Ascending aorta (tissue), 2 donors: ENCODE measurements at regions not wholly inside any gene's neighbourhood (a gene's known extent, or its start where the extent isn't known, plus 50 kb on each side); places are given as distances from the start of the nearest gene placed in this dataset.

ENCODE experiments used
- DNase-seq, 2 donors: peaks; one replicate each; pipeline ENCODE4 v3.0.0-alpha.2; 2019; ENCODE audit warnings: low spot score in 2 of 2
- H3K27ac ChIP-seq, 2 donors: fragments of 200-600 bp; sonication (generic); one replicate each; pipeline ENCODE4 v1.5.1; 2016 to 2017; ENCODE audit warnings: mild to moderate bottlenecking in 1 of 2
- H3K27me3 ChIP-seq: fragments of 200-600 bp; sonication (generic); one replicate; pipeline ENCODE4 v1.5.1; 2017
- H3K36me3 ChIP-seq, 2 donors: fragments of 200-600 bp; sonication (generic); one replicate each; pipeline ENCODE4 v1.5.1; 2016
- H3K4me1 ChIP-seq, 2 donors: fragments of 200-600 bp; sonication (generic); one replicate each; pipeline ENCODE4 v1.5.1; 2016 to 2017; ENCODE audit warnings: mild to moderate bottlenecking in 1 of 2
- H3K4me3 ChIP-seq, 2 donors: fragments of 200-600 bp; sonication (generic); one replicate each; pipeline ENCODE4 v1.5.1; 2016 to 2017; ENCODE audit warnings: mild to moderate bottlenecking in 1 of 2
- H3K9me3 ChIP-seq, 2 donors: fragments of 200-600 bp; sonication (generic); one replicate each; pipeline ENCODE4 v1.5.1; 2016
- intact Hi-C: fragments of 100-400 bp; cut with DNase I; formaldehyde crosslinking; loops from one replicate; pipeline ENCODE4 v1.15.1; 2023
- TF ChIP-seq, protein P1 (sequence below), 3 experiments: fragments of 200-600 bp in 2 of 3; fragments of 450-650 bp in 1 of 3; sonication (generic) in 2 of 3; IDR thresholded peaks; one replicate each; pipeline ENCODE4 v1.5.1; 2016 to 2019; ENCODE audit warnings: antibody characterized with exemption in 3 of 3, mild to moderate bottlenecking in 1 of 3, moderate library complexity in 1 of 3

- no peak overlapping the region for H3K4me3 ChIP-seq
- TF ChIP-seq, protein P1, sequence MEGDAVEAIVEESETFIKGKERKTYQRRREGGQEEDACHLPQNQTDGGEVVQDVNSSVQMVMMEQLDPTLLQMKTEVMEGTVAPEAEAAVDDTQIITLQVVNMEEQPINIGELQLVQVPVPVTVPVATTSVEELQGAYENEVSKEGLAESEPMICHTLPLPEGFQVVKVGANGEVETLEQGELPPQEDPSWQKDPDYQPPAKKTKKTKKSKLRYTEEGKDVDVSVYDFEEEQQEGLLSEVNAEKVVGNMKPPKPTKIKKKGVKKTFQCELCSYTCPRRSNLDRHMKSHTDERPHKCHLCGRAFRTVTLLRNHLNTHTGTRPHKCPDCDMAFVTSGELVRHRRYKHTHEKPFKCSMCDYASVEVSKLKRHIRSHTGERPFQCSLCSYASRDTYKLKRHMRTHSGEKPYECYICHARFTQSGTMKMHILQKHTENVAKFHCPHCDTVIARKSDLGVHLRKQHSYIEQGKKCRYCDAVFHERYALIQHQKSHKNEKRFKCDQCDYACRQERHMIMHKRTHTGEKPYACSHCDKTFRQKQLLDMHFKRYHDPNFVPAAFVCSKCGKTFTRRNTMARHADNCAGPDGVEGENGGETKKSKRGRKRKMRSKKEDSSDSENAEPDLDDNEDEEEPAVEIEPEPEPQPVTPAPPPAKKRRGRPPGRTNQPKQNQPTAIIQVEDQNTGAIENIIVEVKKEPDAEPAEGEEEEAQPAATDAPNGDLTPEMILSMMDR (IDR thresholded peaks at IDR 0.05): no peak
- no peaks in the 10 kb centered on the region for H3K36me3 ChIP-seq
- DNase-seq: no peak
- no peaks in the 10 kb centered on the region for H3K27me3 ChIP-seq
- no peak overlapping the region for H3K27ac ChIP-seq
- no peaks in the 10 kb centered on the region for H3K4me1 ChIP-seq
- H3K9me3 ChIP-seq: no peaks in the 10 kb centered on the region
- intact Hi-C loops: no loop called here
These were observed 142.4 kb upstream of the GLRA2 start for GRCh38 chrX:14386981-14387380.

DNA sequence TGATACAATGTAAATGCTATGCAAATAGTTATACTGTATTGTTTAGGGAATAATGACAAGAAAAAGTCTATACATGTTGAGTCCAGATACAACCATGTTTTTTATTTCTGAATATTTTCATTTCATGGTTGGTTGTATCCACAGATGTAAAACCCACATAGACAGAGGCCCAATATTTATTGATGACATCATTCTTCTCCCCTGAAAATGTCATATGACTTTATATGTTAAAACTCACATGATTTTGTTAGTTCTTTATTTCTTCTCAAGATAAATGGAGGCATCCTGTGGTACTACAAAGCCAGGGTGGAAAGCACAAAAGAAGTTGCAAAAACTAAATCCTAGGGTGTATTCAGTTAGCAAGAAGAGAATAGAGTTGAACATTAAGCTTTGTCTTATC lies 149.3 kb upstream of the GLRA2 start:
- TF ChIP-seq, protein P1 (IDR thresholded peaks at IDR 0.05): no peak
- H3K36me3 ChIP-seq: no peaks in the 10 kb centered on the region

GRCh38 chrX:14377427-14377826 lies 151.9 kb upstream of the GLRA2 start:
- H3K27me3 ChIP-seq: no peaks in the 10 kb centered on the region
- no peaks in the 10 kb centered on the region for H3K36me3 ChIP-seq
- TF ChIP-seq, protein P1 (IDR thresholded peaks at IDR 0.05): no peak
- intact Hi-C loops: no loop called here
- H3K4me3 ChIP-seq: no peak overlapping the region
- H3K27ac ChIP-seq: no peak overlapping the region
- DNase-seq: no peak
- H3K9me3 ChIP-seq: no peaks in the 10 kb centered on the region
- no peaks in the 10 kb centered on the region for H3K4me1 ChIP-seq

More for the DNA sequence above, 149.3 kb upstream of the GLRA2 start:
- Histone ChIP-seq H3K27me3 (no peaks in the 10 kb centered on the region), H3K4me1 (no peaks in the 10 kb centered on the region), H3K9me3 (no peaks in the 10 kb centered on the region), H3K4me3 (no peak overlapping the region), H3K27ac (no peak overlapping the region)
- intact Hi-C loops: no loop called here
- no peak for DNase-seq

- H3K4me1 ChIP-seq: no peaks in the 10 kb centered on the region
- no peaks in the 10 kb centered on the region for H3K27me3 ChIP-seq
- no peaks in the 10 kb centered on the region for H3K36me3 ChIP-seq
- no peak overlapping the region for H3K27ac ChIP-seq
- H3K4me3 ChIP-seq: no peak overlapping the region
- intact Hi-C loops: no loop called here
- no peaks in the 10 kb centered on the region for H3K9me3 ChIP-seq
- TF ChIP-seq, protein P1 (IDR thresholded peaks at IDR 0.05): no peak
- no peak for DNase-seq
These were observed 165.6 kb upstream of the GLRA2 start for GRCh38 chrX:14363728-14364127.

DNA sequence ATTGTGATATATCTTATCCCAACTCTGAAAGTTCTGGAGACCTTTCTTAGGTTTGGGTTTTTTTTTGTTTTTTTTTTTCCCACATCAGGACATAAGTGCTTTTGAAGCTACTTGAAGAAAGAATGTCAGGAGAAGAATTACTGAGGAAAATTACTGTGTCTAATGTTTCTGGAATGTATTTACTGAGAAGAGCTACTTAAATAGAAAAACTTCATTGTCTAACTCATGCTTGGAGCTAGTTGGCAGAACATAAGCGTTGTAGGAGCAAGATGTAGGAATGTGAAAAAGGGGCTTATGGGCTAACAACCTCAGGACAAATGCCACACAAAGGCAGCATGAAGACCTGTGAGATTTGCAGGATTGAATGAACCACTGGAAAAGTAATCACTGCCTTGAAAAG lies 166.6 kb upstream of the GLRA2 start:
- no peak for DNase-seq
- TF ChIP-seq, protein P1 (IDR thresholded peaks at IDR 0.05): no peak
- H3K27me3 ChIP-seq: no peaks in the 10 kb centered on the region
- no peaks in the 10 kb centered on the region for H3K9me3 ChIP-seq
- H3K27ac ChIP-seq: no peak overlapping the region
- intact Hi-C loops: no loop called here
- H3K4me1 ChIP-seq: no peaks in the 10 kb centered on the region
- no peak overlapping the region for H3K4me3 ChIP-seq
- H3K36me3 ChIP-seq: no peaks in the 10 kb centered on the region

- intact Hi-C loops: no loop called here
These were observed 167.9 kb upstream of the GLRA2 start for GRCh38 chrX:14361435-14361834.

More at GRCh38 chrX:14361435-14361834, 167.9 kb upstream of the GLRA2 start:
- H3K4me3 ChIP-seq: no peak overlapping the region
- H3K36me3 ChIP-seq: no peaks in the 10 kb centered on the region
- H3K27me3 ChIP-seq: no peaks in the 10 kb centered on the region
- TF ChIP-seq, protein P1 (IDR thresholded peaks at IDR 0.05): no peak
- no peak overlapping the region for H3K27ac ChIP-seq
- DNase-seq: no peak
- H3K4me1 ChIP-seq: no peaks in the 10 kb centered on the region
- H3K9me3 ChIP-seq: no peaks in the 10 kb centered on the region
